NCI-H2029 treated with DMSO at 0.1 percent for 48 hours (cell line): ENCODE measurements at regions not wholly inside any gene's neighbourhood (a gene's known extent, or its start where the extent isn't known, plus 50 kb on each side); places are given as distances from the start of the nearest gene placed in this dataset.
A peak's percentile ranks its signal among the peaks of the same experiment; 100 is the strongest.

ENCODE experiments used
- DNase-seq: peaks from one replicate; lab custom pipeline; 2025; lab: John Stamatoyannopoulos, UW

GRCh38 chr16:85173981-85174751 lies 61.9 kb upstream of the CIBAR2 start:
- DNase-seq, result peak; percentile 39

GRCh38 chr16:85174871-85175723 lies 62.8 kb upstream of the CIBAR2 start:
- no peak for DNase-seq

- no peak for DNase-seq
These were observed 63.5 kb upstream of the CIBAR2 start for GRCh38 chr16:85175724-85176233.

- no peak for DNase-seq
These were observed 64.5 kb upstream of the CIBAR2 start for GRCh38 chr16:85176541-85177447.

GRCh38 chr16:85177448-85177846 lies 65.2 kb upstream of the CIBAR2 start:
- DNase-seq, result no peak

GRCh38 chr16:85178006-85178591 lies 65.8 kb upstream of the CIBAR2 start:
- DNase-seq, result no peak

GRCh38 chr16:85178596-85178995 lies 66.3 kb upstream of the CIBAR2 start:
- no peak for DNase-seq

GRCh38 chr16:85179344-85180046 lies 67.2 kb upstream of the CIBAR2 start:
- DNase-seq, result no peak

- no peak for DNase-seq
These were observed 68.0 kb upstream of the CIBAR2 start for GRCh38 chr16:85180047-85180826.

GRCh38 chr16:85180827-85181738 lies 68.8 kb upstream of the CIBAR2 start:
- DNase-seq, result no peak

GRCh38 chr16:85181739-85182129 lies 69.5 kb upstream of the CIBAR2 start:
- DNase-seq, result no peak

- no peak for DNase-seq
These were observed 70.0 kb upstream of the CIBAR2 start for GRCh38 chr16:85182286-85182685.

GRCh38 chr16:85182774-85183173 lies 70.5 kb upstream of the CIBAR2 start:
- DNase-seq, result no peak

GRCh38 chr16:85183564-85183963 lies 71.3 kb upstream of the CIBAR2 start:
- no peak for DNase-seq

- no peak for DNase-seq
These were observed 72.1 kb upstream of the CIBAR2 start for GRCh38 chr16:85184404-85184803.

GRCh38 chr16:85185303-85186100 lies 73.2 kb upstream of the CIBAR2 start:
- DNase-seq, result no peak

GRCh38 chr16:85187002-85187401 lies 74.7 kb upstream of the CIBAR2 start:
- DNase-seq, result no peak

GRCh38 chr16:85187447-85187846 lies 75.2 kb upstream of the CIBAR2 start:
- no peak for DNase-seq
